HCT116 (cell line): ENCODE measurements at regions not wholly inside any gene's neighbourhood (a gene's known extent, or its start where the extent isn't known, plus 50 kb on each side); places are given as distances from the start of the nearest gene placed in this dataset.

Experiments used
- ATAC-seq: fragments of 200-7000 bp; cut with Tn5 transposase; 2 replicates; pipeline ENCODE4 v1.9.1; 2020; ENCODE audit warnings: mild to moderate bottlenecking, moderate library complexity
- BruUV-seq: library from RNA; stranded (reverse); fragments of 400-500 nt; replicated peaks from 2 replicates; lab custom pipeline; 2021; lab: Mats Ljungman, UMichigan
- CTCF ChIA-PET: fragments of 300-600 bp; sonication (Branson Sonifier 250); formaldehyde crosslinking; loops from one replicate; lab custom pipeline; 2021; ENCODE audit warnings: antibody characterized with exemption; lab: Charles Lee
- POLR2A ChIA-PET: fragments of 300-600, 350-600 bp; sonication (Branson Sonifier 250); formaldehyde crosslinking; loops from one replicate; lab custom pipeline; 2021; ENCODE audit warnings: antibody characterized with exemption; lab: Charles Lee
- RAD21 ChIA-PET, 2 experiments: fragments of 300-600 bp; sonication (Branson Sonifier 250); formaldehyde crosslinking; loops; one replicate each; lab custom pipeline; 2023; ENCODE audit warnings: low total read pairs in 2 of 2; ENCODE audit not compliant: uncharacterized antibody in 2 of 2, unreplicated experiment in 2 of 2, low non-redundant PET in 1 of 2; lab: Charles Lee
- DNase-seq: peaks from one replicate; pipeline ENCODE4 v3.0.0-alpha.2; 2010; ENCODE audit warnings: low read depth, low spot score
- H2AFZ ChIP-seq: fragments of 200-600 bp; shearing (Covaris generic), sonication (generic); 2 replicates; pipeline ENCODE4 v1.6.1; 2017; ENCODE audit warnings: low read depth, mixed run types, mixed read lengths, antibody characterized with exemption, low read length; ENCODE audit not compliant: poor library complexity, severe bottlenecking
- H3K27ac ChIP-seq: 2 replicates; pipeline ENCODE4 v1.5.1; 2012; ENCODE audit warnings: low read depth, low read length
- H3K27me3 ChIP-seq: fragments of 200-600 bp; sonication (generic); 2 replicates; pipeline ENCODE4 v1.6.1; 2016; ENCODE audit warnings: mixed run types, low read length, mixed read lengths; ENCODE audit not compliant: insufficient read depth
- H3K36me3 ChIP-seq, 2 experiments: fragments of 200-500 bp in 1 of 2; fragments of 200-600 bp in 1 of 2; sonication (Bioruptor generic) in 1 of 2; sonication (generic) in 1 of 2; 2 replicates each; pipeline versions ENCODE4 v1.5.1 to v1.6.1; 2014 to 2016; ENCODE audit warnings: low read length in 2 of 2, inconsistent platforms in 1 of 2, mixed read lengths in 1 of 2, mixed run types in 1 of 2; ENCODE audit not compliant: insufficient read depth in 2 of 2, control insufficient read depth in 1 of 2
- H3K4me1 ChIP-seq, 2 experiments: fragments of 200-600 bp in 1 of 2; sonication (generic) in 1 of 2; 2 replicates each; pipeline versions ENCODE4 v1.5.1 to v1.6.1; 2012 to 2017; ENCODE audit warnings: low read length in 2 of 2, inconsistent platforms in 1 of 2, mild to moderate bottlenecking in 1 of 2, mixed read lengths in 1 of 2, mixed run types in 1 of 2, moderate library complexity in 1 of 2; ENCODE audit not compliant: insufficient read depth in 2 of 2, control insufficient read depth in 1 of 2
- H3K4me2 ChIP-seq: fragments of 200-600 bp; sonication (generic); 2 replicates; pipeline ENCODE4 v1.6.1; 2017; ENCODE audit warnings: mixed run types, low read length, mixed read lengths
- H3K4me3 ChIP-seq, 2 experiments: fragments of 200-600 bp in 1 of 2; sonication (generic) in 1 of 2; replicated peaks in 1 of 2; 2 replicates each; pipeline ENCODE4 v1.5.1; 2011 to 2016; ENCODE audit warnings: low read length in 2 of 2, control low read depth in 1 of 2, low read depth in 1 of 2, mild to moderate bottlenecking in 1 of 2, mixed read lengths in 1 of 2, mixed run types in 1 of 2
- H3K79me2 ChIP-seq: fragments of 200-600 bp; sonication (generic); 2 replicates; pipeline ENCODE4 v1.6.1; 2017; ENCODE audit warnings: mild to moderate bottlenecking, mixed run types, low read length, moderate library complexity, mixed read lengths; ENCODE audit not compliant: insufficient read depth
- H3K9ac ChIP-seq: fragments of 200-600 bp; sonication (generic); 2 replicates; pipeline ENCODE4 v1.6.1; 2016; ENCODE audit warnings: low read length, mixed read lengths
- H3K9me2 ChIP-seq: fragments of 200-600 bp; sonication (generic), shearing (Covaris generic); 2 replicates; pipeline ENCODE4 v1.6.1; 2017; ENCODE audit warnings: mixed run types, mild to moderate bottlenecking, moderate library complexity; ENCODE audit not compliant: insufficient read depth
- H3K9me3 ChIP-seq, 2 experiments: fragments of 200-500 bp in 1 of 2; fragments of 200-600 bp in 1 of 2; sonication (Bioruptor generic) in 1 of 2; sonication (generic) in 1 of 2; 2 replicates each; pipeline ENCODE4 v1.6.1; 2014 to 2017; ENCODE audit warnings: low read length in 2 of 2, mixed read lengths in 2 of 2, inconsistent platforms in 1 of 2, low read depth in 1 of 2, mild to moderate bottlenecking in 1 of 2, mixed run types in 1 of 2, moderate library complexity in 1 of 2; ENCODE audit not compliant: control insufficient read depth in 1 of 2, insufficient read depth in 1 of 2
- H4K20me1 ChIP-seq: fragments of 200-600 bp; sonication (generic), shearing (Covaris generic); 2 replicates; pipeline ENCODE4 v1.6.1; 2017; ENCODE audit warnings: mixed run types, mild to moderate bottlenecking, moderate library complexity; ENCODE audit not compliant: insufficient read depth
- CEBPB ChIP-seq: IDR thresholded peaks from 2 replicates; pipeline ENCODE4 v1.6.1; 2012; ENCODE audit warnings: low read depth
- CTCF ChIP-seq, 3 experiments: fragments of 200-600 bp in 1 of 3; sonication (generic) in 1 of 3; IDR thresholded peaks in 2 of 3; conservative IDR thresholded peaks in 1 of 3; 2 replicates each; pipeline ENCODE4 v1.5.1; 2012 to 2017; ENCODE audit warnings: low read depth in 2 of 3, low read length in 2 of 3, antibody characterized with exemption in 1 of 3, borderline replicate concordance in 1 of 3, control low read depth in 1 of 3, mild to moderate bottlenecking in 1 of 3, mixed read lengths in 1 of 3, mixed run types in 1 of 3, moderate library complexity in 1 of 3; ENCODE audit not compliant: insufficient read depth in 1 of 3
- EGR1 ChIP-seq: IDR thresholded peaks from 2 replicates; pipeline ENCODE4 v1.6.1; 2012; ENCODE audit warnings: low read depth
- ELF1 ChIP-seq: IDR thresholded peaks from 2 replicates; pipeline ENCODE4 v1.6.1; 2012; ENCODE audit warnings: low read depth, borderline replicate concordance
- EZH2 ChIP-seq: fragments of 200-600 bp; sonication (generic); IDR thresholded peaks from 2 replicates; pipeline ENCODE4 v1.6.1; 2017; ENCODE audit warnings: antibody characterized with exemption, mixed run types
- EZH2phosphoT487 ChIP-seq: fragments of 200-600 bp; IDR thresholded peaks from 2 replicates; pipeline ENCODE4 v1.6.1; 2018; ENCODE audit warnings: antibody characterized with exemption, borderline replicate concordance
- FOSL1 ChIP-seq: IDR thresholded peaks from 2 replicates; pipeline ENCODE4 v1.6.1; 2012; ENCODE audit warnings: low read depth
- JUND ChIP-seq: IDR thresholded peaks from 2 replicates; pipeline ENCODE4 v1.6.1; 2012
- MAX ChIP-seq: IDR thresholded peaks from 2 replicates; pipeline ENCODE4 v1.6.1; 2012
- POLR2A ChIP-seq: IDR thresholded peaks from 2 replicates; pipeline ENCODE4 v1.7.0; 2011; ENCODE audit warnings: borderline replicate concordance; ENCODE audit not compliant: insufficient read depth, insufficient read length; ENCODE audit errors: extremely low read depth
- SIN3A ChIP-seq: IDR thresholded peaks from 2 replicates; pipeline ENCODE4 v1.6.1; 2012; ENCODE audit warnings: low read depth
- SRF ChIP-seq: IDR thresholded peaks from 2 replicates; pipeline ENCODE4 v1.6.1; 2012; ENCODE audit warnings: low read depth
- TCF7L2 ChIP-seq: IDR thresholded peaks from 2 replicates; pipeline ENCODE4 v1.7.0; 2011; ENCODE audit warnings: borderline replicate concordance, inconsistent platforms; ENCODE audit not compliant: insufficient read depth, insufficient read length; ENCODE audit errors: extremely low read depth
- ZFX ChIP-seq: fragments of 450-650 bp; IDR thresholded peaks from 2 replicates; pipeline ENCODE4 v1.6.1; 2017
- ZNF274 ChIP-seq: fragments of 200-500 bp; sonication (Bioruptor generic); IDR thresholded peaks from 2 replicates; pipeline ENCODE4 v1.6.1; 2014; ENCODE audit warnings: mild to moderate bottlenecking, low read depth, low read length, inconsistent platforms
- intact Hi-C: fragments of 100-400 bp; cut with micrococcal nuclease; formaldehyde crosslinking; loops from 2 replicates; pipeline ENCODE4 v1.10.0; 2022
- TF ChIP-seq, protein P1 (sequence below): IDR thresholded peaks from 2 replicates; pipeline ENCODE4 v1.6.1; 2011; ENCODE audit warnings: mild to moderate bottlenecking, low read length, moderate library complexity; ENCODE audit not compliant: insufficient replicate concordance; ENCODE audit errors: extremely low read depth
- TF ChIP-seq, protein P2 (sequence below): IDR thresholded peaks from 2 replicates; pipeline ENCODE4 v1.6.1; 2012

GRCh38 chr11:42576318-42576717 lies 735.5 kb upstream of the API5 start:
- no peak for DNase-seq
- Histone ChIP-seq H3K4me2 (no peak overlapping the region), H3K9me3 (peaks cover 5 to 13% of the 10 kb centered on the region in 2 experiments; a peak in 2 of 4 replicates), H3K4me1 (no peaks in the 10 kb centered on the region), H3K9ac (no peak overlapping the region), H3K4me3 (no peak overlapping the region), H3K9me2 (no peaks in the 10 kb centered on the region), H4K20me1 (no peaks in the 10 kb centered on the region), H3K79me2 (no peaks in the 10 kb centered on the region), H3K27ac (no peak overlapping the region)
- CTCF ChIA-PET = no interaction called here
- ATAC-seq = no peak
- RAD21 ChIA-PET = no interaction called here
- POLR2A ChIA-PET = no interaction called here
- intact Hi-C loops = no loop called here
- TF ChIP-seq TCF7L2 = no peak
- TF ChIP-seq, protein P1, sequence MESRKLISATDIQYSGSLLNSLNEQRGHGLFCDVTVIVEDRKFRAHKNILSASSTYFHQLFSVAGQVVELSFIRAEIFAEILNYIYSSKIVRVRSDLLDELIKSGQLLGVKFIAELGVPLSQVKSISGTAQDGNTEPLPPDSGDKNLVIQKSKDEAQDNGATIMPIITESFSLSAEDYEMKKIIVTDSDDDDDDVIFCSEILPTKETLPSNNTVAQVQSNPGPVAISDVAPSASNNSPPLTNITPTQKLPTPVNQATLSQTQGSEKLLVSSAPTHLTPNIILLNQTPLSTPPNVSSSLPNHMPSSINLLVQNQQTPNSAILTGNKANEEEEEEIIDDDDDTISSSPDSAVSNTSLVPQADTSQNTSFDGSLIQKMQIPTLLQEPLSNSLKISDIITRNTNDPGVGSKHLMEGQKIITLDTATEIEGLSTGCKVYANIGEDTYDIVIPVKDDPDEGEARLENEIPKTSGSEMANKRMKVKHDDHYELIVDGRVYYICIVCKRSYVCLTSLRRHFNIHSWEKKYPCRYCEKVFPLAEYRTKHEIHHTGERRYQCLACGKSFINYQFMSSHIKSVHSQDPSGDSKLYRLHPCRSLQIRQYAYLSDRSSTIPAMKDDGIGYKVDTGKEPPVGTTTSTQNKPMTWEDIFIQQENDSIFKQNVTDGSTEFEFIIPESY = no peak
- TF ChIP-seq ZNF274 = no peak
- no peak for TF ChIP-seq SRF
- TF ChIP-seq FOSL1 = no peak
- TF ChIP-seq, all 23 proteins: peak for 0
- Histone ChIP-seq H3K36me3 (no peaks in the 10 kb centered on the region), H2AFZ (no peak overlapping the region), H3K27me3 (no peaks in the 10 kb centered on the region)
- no TSS peak for BruUV-seq

- RAD21 ChIA-PET = no interaction called here
- no peak for DNase-seq
- BruUV-seq = no TSS peak
- H3K27me3 ChIP-seq = no peaks in the 10 kb centered on the region
- POLR2A ChIA-PET = no interaction called here
- no peaks in the 10 kb centered on the region for H4K20me1 ChIP-seq
- ATAC-seq = no peak
- H3K4me3 ChIP-seq = no peak overlapping the region
- H3K9ac ChIP-seq = no peak overlapping the region
- no peaks in the 10 kb centered on the region for H3K79me2 ChIP-seq
- H3K4me2 ChIP-seq = no peak overlapping the region
- no peak overlapping the region for H3K27ac ChIP-seq
- CTCF ChIA-PET = no interaction called here
- no peaks in the 10 kb centered on the region for H3K9me2 ChIP-seq
- intact Hi-C loops = no loop called here
- peaks cover 14 to 15% of the 10 kb centered on the region in 2 experiments; a peak in 3 of 4 replicates for H3K9me3 ChIP-seq
- no peaks in the 10 kb centered on the region for H3K36me3 ChIP-seq
- no peak overlapping the region for H2AFZ ChIP-seq
- H3K4me1 ChIP-seq = no peaks in the 10 kb centered on the region
- TF ChIP-seq EGR1 (no peak), SIN3A (no peak), CEBPB (no peak), CTCF (IDR thresholded peaks at IDR 0.05 in 2 of 3, conservative IDR thresholded peaks at IDR 0.05 in 1 of 3; ENCODE audit: borderline replicate concordance in 1 of 3, insufficient read depth in 1 of 3, low read depth in 2 of 3, low read length in 2 of 3) (no peak), EZH2phosphoT487 (no peak), MAX (no peak), ZNF274 (no peak), JUND (no peak), POLR2A (no peak), EZH2 (no peak), TCF7L2 (no peak), ELF1 (no peak), ZFX (no peak)
- TF ChIP-seq, protein P2, sequence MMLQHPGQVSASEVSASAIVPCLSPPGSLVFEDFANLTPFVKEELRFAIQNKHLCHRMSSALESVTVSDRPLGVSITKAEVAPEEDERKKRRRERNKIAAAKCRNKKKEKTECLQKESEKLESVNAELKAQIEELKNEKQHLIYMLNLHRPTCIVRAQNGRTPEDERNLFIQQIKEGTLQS = no peak
Measured at GRCh38 chr11:42589286-42589685, 722.5 kb upstream of the API5 start.
